Right atrium auricular region (tissue), 2 donors: ENCODE measurements at regions not wholly inside any gene's neighbourhood (a gene's known extent, or its start where the extent isn't known, plus 50 kb on each side); places are given as distances from the start of the nearest gene placed in this dataset.

Experiments
- DNase-seq: peaks from one replicate; pipeline ENCODE4 v3.0.0-alpha.2; 2019; ENCODE audit warnings: low spot score
- H3K27ac ChIP-seq, 2 donors: fragments of 200-600 bp; sonication (generic); 1 replicate in 1 of 2; 2 replicates in 1 of 2; pipeline ENCODE4 v1.5.1; 2016 to 2019
- H3K27me3 ChIP-seq, 2 donors: fragments of 200-600 bp; sonication (generic); one replicate each; pipeline versions ENCODE4 v1.5.1 to v1.6.0; 2017 to 2019
- H3K36me3 ChIP-seq: fragments of 200-600 bp; sonication (generic); one replicate; pipeline ENCODE4 v1.5.1; 2016
- H3K4me1 ChIP-seq, 2 donors: fragments of 200-600 bp; sonication (generic); one replicate each; pipeline versions ENCODE4 v1.5.1 to v1.6.0; 2017 to 2019
- H3K4me3 ChIP-seq, 2 donors: fragments of 200-600 bp; sonication (generic); 1 replicate in 1 of 2; 2 replicates in 1 of 2; pipeline ENCODE4 v1.5.1; 2017 to 2019; ENCODE audit warnings: mild to moderate bottlenecking in 1 of 2, moderate library complexity in 1 of 2
- H3K9me3 ChIP-seq, 2 donors: fragments of 200-600 bp; sonication (generic); one replicate each; pipeline ENCODE4 v1.5.1; 2019
- TF ChIP-seq, protein P1 (sequence below), 2 donors: fragments of 200-600 bp; sonication (generic); IDR thresholded peaks; one replicate each; pipeline ENCODE4 v1.5.1; 2019; ENCODE audit warnings: antibody characterized with exemption in 2 of 2

DNA sequence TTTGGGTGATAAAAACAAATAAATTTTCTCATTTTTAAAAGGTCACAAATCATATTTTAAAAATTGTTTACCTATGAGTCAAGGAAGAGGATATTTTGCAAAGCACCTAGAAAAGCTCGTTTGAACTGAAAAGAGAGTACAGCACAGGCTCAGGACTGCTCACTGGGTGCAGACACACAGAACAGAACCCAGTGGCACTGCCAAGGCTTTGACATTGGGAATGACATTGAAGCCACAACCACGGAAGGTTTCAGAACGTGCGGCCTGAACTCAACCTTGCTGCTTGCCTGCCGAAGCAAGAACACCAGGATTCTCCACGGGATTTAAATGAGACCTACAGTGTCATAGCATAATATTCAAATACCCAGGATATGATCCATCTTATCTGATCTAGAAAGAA is 597.1 kb upstream of the B3GAT1 start:
- TF ChIP-seq, protein P1, sequence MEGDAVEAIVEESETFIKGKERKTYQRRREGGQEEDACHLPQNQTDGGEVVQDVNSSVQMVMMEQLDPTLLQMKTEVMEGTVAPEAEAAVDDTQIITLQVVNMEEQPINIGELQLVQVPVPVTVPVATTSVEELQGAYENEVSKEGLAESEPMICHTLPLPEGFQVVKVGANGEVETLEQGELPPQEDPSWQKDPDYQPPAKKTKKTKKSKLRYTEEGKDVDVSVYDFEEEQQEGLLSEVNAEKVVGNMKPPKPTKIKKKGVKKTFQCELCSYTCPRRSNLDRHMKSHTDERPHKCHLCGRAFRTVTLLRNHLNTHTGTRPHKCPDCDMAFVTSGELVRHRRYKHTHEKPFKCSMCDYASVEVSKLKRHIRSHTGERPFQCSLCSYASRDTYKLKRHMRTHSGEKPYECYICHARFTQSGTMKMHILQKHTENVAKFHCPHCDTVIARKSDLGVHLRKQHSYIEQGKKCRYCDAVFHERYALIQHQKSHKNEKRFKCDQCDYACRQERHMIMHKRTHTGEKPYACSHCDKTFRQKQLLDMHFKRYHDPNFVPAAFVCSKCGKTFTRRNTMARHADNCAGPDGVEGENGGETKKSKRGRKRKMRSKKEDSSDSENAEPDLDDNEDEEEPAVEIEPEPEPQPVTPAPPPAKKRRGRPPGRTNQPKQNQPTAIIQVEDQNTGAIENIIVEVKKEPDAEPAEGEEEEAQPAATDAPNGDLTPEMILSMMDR (IDR thresholded peaks at IDR 0.05) = no peak
- Histone ChIP-seq H3K4me3 (no peak overlapping the region), H3K9me3 (no peaks in the 10 kb centered on the region), H3K27me3 (no peaks in the 10 kb centered on the region), H3K4me1 (no peaks in the 10 kb centered on the region), H3K27ac (no peak overlapping the region), H3K36me3 (no peaks in the 10 kb centered on the region)
- DNase-seq = no peak

DNA sequence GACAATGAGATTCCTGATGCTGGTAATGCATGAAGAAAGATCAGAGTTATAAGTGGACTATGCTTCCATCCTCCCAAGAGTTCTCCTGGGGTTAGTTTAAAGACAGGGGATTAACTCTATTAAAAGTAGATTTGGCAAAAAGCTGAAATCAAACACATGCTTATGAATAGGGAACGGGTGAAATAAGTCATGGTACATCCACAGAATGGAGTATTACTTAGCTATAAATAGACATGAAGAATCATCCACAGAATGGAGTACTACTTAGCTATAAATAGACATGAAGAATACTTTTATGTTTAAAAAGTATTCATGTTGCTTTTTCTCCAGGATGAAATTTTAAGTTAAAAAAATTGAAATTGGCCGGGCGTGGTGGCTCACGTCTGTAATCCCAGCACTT is 596.4 kb upstream of the B3GAT1 start:
- Histone ChIP-seq H3K27me3 (no peaks in the 10 kb centered on the region), H3K4me3 (no peak overlapping the region), H3K4me1 (no peaks in the 10 kb centered on the region), H3K27ac (no peak overlapping the region), H3K36me3 (no peaks in the 10 kb centered on the region), H3K9me3 (no peaks in the 10 kb centered on the region)
- TF ChIP-seq, protein P1 (IDR thresholded peaks at IDR 0.05) = no peak
- no peak for DNase-seq

DNA sequence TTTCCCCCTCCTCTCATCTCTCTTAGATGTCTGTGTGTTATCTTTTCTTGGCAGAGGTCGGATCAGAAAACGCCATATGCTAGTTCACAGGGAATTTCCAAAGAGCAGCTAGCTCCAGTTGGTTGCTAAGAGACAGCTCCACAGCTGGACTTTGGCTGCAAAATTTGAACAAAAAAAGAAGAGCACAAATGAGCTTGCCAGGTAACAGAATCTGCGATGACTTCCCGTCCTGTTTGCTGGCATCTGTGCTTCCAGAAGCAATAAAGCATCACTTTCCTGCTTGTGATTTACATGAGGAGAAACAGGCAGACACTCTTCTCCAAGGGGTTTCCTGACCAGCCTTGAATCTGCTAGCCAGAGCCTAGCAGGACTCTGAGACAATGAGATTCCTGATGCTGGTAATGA is 596.0 kb upstream of the B3GAT1 start:
- Histone ChIP-seq H3K4me1 (no peaks in the 10 kb centered on the region), H3K27ac (no peak overlapping the region), H3K4me3 (no peak overlapping the region), H3K27me3 (no peaks in the 10 kb centered on the region), H3K9me3 (no peaks in the 10 kb centered on the region), H3K36me3 (no peaks in the 10 kb centered on the region)
- no peak for DNase-seq
- TF ChIP-seq, protein P1 (IDR thresholded peaks at IDR 0.05) = no peak

DNA sequence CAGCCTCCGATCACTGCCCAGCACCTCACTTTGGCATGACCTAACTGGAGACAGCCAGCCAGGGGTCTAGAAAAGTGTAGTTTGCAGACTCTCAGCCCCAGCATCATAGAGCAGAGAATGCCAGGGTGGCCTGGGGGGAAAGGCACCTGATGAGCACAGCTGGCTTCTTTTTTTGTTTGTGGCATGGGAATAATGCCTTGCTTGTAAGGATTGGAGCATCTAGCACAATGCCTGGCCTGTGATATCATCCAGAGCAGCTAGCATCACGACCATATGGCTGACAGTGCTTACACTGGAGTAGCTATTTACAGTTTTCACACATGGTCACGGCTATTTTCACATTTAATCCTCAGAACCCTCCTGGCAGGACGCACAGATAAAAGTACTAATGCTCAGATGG is 594.8 kb upstream of the B3GAT1 start:
- TF ChIP-seq, protein P1 (IDR thresholded peaks at IDR 0.05) = no peak
- no peaks in the 10 kb centered on the region for H3K4me1 ChIP-seq

DNA sequence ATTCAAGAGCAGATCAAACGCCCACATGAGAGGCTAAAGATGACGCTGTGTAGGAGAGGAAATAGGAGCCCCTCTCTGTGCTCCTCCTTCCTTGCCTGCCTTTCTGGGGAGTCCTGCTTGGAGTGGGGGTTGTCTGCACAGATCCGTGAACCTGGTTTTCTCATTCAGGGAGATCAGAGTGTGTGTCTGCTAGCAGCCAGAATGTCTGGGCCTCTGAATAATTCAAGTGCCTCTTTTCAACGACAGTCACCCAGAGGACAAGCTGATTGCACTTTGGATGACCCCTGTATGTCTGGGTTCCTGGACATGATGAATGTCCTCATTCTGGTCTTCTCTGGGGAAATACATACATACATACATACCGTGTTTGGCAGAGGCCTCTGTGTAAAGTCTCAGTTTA is 592.5 kb upstream of the B3GAT1 start:
- DNase-seq = no peak
- no peaks in the 10 kb centered on the region for H3K27me3 ChIP-seq
- TF ChIP-seq, protein P1 (IDR thresholded peaks at IDR 0.05) = no peak
- no peaks in the 10 kb centered on the region for H3K9me3 ChIP-seq
- no peaks in the 10 kb centered on the region for H3K4me1 ChIP-seq
- H3K4me3 ChIP-seq = no peak overlapping the region
- H3K27ac ChIP-seq = no peak overlapping the region
- H3K36me3 ChIP-seq = no peaks in the 10 kb centered on the region

More for the DNA sequence above, 594.8 kb upstream of the B3GAT1 start:
- Histone ChIP-seq H3K27ac (no peak overlapping the region), H3K9me3 (no peaks in the 10 kb centered on the region), H3K4me3 (no peak overlapping the region), H3K27me3 (no peaks in the 10 kb centered on the region), H3K36me3 (no peaks in the 10 kb centered on the region)
- no peak for DNase-seq

DNA sequence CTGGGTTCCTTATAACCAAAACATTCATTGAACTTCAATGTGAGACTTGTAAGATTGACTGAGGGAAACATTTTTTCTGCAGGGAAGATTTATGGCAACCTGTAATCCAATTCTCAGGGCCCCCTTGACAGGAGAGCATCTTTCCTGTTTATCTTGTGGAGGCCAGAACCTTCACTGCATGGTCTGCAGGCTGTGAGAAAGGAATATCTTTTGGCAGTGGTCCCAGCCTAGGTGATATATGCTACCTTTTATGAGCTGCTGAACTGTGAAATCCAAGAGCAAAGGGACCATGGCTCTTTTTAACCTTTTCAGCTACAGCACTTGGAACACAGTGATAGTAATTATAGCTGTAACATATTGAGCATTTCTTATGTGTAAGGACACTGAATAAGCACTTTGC is 590.2 kb upstream of the B3GAT1 start:
- no peak for DNase-seq
- H3K9me3 ChIP-seq = no peaks in the 10 kb centered on the region
- H3K27ac ChIP-seq = no peak overlapping the region
- no peak overlapping the region for H3K4me3 ChIP-seq
- no peaks in the 10 kb centered on the region for H3K36me3 ChIP-seq
- TF ChIP-seq, protein P1 (IDR thresholded peaks at IDR 0.05) = no peak
- H3K27me3 ChIP-seq = no peaks in the 10 kb centered on the region
- no peaks in the 10 kb centered on the region for H3K4me1 ChIP-seq
